AG20443 (cell line): ENCODE measurements at regions not wholly inside any gene's neighbourhood (a gene's known extent, or its start where the extent isn't known, plus 50 kb on each side); places are given as distances from the start of the nearest gene placed in this dataset.
A peak's percentile ranks its signal among the peaks of the same experiment; 100 is the strongest.
"Not testable (repeated sequence)": the region's sequence is repeated elsewhere in the genome, so short reads cannot be mapped to it uniquely, and the experiment has no call there.

Source experiments
- DNase-seq: peaks from one replicate; pipeline ENCODE4 v3.0.0; 2012; ENCODE audit warnings: low spot score, mixed read lengths

DNA sequence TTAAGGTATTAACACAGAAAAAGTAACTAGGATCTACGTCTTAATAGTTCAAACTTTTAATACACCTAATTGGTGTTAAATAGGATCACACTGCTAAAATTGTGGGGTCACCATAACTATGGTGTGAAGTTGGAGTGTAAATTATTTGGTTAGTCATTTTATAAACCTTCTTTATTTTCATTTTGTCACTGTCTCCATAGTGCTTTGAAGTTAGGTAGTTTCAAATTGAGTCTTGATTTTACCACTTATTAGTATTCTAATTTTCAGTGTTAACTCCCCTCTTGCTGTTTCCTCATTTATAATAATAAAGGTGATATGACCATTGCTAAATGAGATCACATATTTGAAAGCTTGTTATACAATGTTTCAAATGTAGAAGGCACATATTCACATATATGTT, 738.1 kb upstream of the CHRM3 start:
- DNase-seq, result no peak

GRCh38 chr1:238647877-238648276, 738.5 kb upstream of the CHRM3 start:
- peak; percentile 40 for DNase-seq

DNA sequence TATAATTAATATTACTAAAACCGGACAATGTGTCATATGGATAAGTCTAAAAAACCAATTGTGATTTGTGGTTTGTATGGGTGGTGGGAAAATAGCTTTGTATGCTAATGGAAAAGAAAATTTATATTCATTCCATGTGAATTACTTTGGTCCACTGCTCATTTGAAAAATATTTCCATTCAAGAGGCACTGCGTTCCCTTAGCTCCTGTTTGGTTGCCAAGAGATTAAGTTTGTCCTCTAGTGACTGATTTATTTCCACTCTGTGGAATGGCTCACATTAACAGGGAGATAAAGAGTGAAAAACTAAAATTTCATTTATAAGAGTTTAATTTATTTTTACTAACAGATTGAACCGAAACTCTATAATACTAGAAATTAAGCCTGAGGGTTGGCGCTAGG, 744.1 kb upstream of the CHRM3 start:
- no peak for DNase-seq

DNA sequence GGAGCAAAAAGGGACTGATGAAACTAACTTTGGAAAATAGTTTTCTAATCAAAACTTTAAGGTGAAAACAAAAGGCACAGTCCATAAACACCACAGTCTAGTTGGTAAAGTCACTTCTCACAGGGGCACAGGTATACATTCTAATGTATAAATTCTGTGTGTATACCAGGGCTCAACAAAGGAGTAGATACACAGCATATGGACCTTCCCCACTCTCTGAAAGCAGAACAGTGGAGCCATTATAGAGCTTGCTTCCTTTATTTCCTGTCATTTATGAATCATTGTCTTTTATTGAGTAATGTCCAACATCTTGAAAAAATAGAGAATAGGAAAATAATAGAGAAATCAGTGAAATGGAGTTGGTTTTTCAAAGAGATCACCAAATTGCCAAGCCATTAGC, 746.5 kb upstream of the CHRM3 start:
- DNase-seq, result no peak

GRCh38 chr1:238628110-238628509, 737.4 kb upstream of the ZP4 start:
- no peak for DNase-seq

GRCh38 chr1:238624776-238625175, 734.1 kb upstream of the ZP4 start:
- DNase-seq, result no peak

DNA sequence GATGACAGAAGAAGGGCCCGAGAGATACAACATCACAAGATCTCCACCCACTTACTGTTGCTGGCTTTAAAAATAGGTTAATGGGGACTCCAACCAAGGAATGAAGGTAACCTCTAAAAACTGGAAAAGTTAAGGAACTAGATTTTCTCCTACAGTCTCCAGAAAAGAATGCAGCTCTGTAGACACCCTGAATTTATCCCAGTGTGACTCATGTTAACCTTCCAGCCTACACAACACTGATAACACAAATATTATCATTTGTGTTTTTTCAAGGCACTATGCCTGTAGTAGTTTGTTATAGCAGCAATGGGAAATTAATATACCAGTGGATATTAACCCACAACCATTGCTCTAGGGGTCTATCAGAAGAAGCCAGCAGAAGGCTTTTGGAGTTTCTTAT, 730.7 kb upstream of the ZP4 start:
- DNase-seq, result no peak

DNA sequence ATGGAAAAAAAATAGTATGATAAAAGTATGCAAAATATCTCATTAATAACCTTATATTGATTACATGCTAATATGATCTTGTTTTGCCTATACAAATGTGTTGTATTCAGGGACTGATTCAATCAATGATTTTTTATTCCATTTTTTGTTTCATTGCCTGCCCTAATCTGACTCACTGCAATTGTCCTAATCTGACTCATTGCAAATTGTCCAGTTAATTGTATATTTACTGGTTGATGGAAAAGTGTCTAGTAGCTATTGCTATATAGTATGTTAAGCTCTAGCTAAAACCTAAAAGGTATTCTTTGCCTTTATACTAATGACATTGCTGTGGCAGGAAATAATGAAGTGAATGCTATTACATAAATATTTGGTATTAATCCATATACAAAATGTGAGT, 728.9 kb upstream of the ZP4 start:
- no peak for DNase-seq

- no peak for DNase-seq
Measured at GRCh38 chr1:238611406-238611805, 720.7 kb upstream of the ZP4 start.

- no peak for DNase-seq
Measured at GRCh38 chr1:238608144-238608543, 717.4 kb upstream of the ZP4 start.

DNA sequence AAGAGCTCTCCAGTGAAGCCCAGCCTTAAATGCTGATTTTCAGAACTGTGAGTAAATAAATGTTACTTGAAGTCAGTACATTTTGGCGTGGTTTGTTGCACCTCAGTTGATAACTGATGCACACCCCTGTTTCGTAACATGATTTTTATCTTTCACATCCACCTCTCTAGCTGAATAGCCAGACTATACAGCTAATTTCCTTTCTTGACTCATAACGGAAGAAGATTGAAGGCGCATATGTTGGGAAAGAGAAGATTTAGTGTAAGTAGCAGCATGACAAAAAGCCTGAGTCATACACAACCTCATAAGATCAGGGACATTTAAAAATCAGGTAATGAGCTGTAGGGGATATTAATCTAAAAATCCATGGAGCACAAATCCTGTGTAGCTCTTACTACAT, 716.2 kb upstream of the ZP4 start:
- DNase-seq, result no peak

- no peak for DNase-seq
Measured at GRCh38 chr1:238606457-238606856, 715.7 kb upstream of the ZP4 start.

DNA sequence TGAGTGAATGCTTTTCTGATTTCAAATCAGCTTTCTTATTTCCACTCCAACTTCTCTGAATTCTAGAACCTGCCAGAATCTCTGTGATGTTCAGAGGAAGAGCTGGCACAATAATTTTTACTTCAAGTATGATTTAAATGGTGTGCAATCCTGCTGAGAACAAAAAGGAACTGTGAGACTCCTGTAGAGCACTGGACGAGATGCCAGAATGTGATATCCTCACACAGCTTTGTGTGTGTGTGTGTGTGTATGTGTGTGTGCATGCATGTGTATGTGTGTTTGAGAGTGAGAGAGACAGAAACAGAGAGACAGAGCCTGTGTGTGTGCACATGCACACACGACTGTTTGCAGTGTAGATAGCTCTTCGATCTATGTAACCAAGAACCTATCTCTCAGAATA, 713.6 kb upstream of the ZP4 start:
- DNase-seq, result no peak

- DNase-seq, result not testable (repeated sequence)
Measured at GRCh38 chr1:238601604-238602003, 710.9 kb upstream of the ZP4 start.

DNA sequence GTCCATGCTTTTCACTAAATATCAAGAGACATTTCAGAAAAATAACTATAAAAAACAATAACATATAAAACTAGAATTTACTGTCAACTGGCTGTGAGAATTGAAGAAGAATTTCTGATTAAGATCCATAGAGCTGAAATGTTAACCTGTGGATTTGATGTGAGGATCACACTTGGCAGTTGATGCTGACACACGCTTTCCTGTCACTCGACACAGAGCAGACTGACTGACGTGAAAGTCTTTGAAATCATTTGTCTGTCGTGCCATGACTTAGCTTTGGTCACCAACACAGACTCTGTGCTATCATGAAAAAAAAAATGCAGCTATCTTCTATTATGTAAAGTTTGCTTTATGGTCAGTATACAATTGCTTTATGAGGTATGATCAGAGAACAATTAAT, 706.0 kb upstream of the ZP4 start:
- no peak for DNase-seq

DNA sequence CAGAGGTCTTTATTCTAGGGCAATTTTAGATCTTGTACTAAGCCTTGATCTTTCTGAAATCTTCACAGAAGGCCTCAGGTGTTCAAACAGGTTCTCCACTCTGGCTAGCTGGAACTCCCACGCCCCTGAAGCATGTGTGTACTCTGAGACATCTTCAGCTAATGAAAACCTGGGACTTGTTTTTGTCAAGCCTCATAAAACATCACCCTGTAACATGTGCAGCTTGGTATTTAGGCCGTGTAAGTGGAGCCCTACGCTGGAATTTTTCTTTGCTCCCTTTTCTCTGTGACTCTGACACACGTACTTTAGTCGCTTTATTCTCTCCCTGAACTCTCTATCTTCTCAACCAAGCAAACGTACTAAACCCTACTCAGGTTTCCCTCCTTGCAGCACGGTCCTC, 701.9 kb upstream of the ZP4 start:
- DNase-seq, result no peak

DNA sequence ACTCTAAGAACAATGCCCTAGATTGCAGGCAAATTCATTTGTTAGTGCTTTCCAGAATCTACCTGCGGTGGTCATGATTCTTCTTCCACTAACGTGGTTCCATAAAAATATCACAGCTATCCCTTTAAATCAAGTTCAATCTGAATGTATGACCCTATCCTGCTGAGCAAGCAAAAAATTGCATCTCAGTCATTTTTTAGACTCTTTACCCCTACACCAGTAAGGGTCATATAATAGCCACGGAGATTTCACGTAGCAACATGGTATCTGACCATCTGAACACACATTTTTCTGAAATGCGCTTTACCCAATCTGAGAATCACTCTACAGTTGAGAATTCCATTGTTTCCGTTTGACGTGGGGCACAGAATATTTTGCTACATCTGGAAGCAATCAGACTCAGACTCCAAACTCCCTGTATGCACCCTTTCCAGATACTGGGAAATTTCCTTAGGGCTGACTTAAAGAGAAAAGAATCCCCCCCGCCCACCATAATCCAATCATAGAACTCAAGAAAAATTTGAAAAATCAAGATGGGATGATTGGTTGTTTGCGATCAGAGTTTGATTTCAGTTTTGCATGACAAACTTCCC, 699.2 kb upstream of the ZP4 start:
- DNase-seq, result peak; percentile 7

- no peak for DNase-seq
Measured at GRCh38 chr1:238582816-238583215, 692.1 kb upstream of the ZP4 start.

DNA sequence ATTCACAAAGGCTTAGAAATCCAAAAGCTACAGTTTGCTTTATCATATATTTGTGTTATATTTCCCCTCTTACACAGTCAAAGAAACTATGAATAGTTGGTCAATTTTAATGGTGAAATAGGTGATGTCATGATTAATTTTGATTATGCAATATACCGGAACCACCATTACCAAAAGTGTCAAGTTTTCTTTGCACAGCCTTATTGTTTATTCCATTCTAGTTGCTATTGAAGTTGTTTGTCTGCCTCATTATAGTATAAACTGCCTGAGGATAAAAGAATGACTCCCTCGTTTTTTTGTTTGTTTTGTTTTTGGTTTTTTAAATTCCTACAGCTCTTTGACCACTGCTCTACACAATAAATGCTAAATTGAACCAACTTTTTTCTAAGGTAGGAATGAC, 690.6 kb upstream of the ZP4 start:
- DNase-seq, result no peak

GRCh38 chr1:238568735-238569134, 678.0 kb upstream of the ZP4 start:
- DNase-seq, result no peak

GRCh38 chr1:238562341-238562740, 671.6 kb upstream of the ZP4 start:
- no peak for DNase-seq

DNA sequence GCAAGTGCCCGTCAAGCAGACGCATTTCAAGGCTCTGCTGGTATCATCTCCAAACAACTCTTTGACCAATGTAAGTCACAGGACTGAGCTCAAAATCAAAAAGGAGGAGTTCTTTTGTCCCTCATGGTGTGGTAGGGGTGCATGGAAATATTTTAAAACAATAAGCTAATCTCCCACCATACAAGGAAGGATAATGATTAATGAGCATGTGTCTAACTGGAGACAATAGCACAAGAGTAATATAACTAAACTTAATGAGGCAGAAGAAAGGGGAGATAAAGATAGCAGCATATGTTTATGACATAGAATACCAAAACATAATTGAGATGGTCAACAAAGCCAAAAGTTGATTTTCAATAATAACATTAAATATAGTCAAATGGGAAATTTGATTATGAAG, 668.0 kb upstream of the ZP4 start:
- no peak for DNase-seq

- no peak for DNase-seq
Measured at GRCh38 chr1:238558156-238558555, 667.4 kb upstream of the ZP4 start.

- DNase-seq, result no peak
Measured at GRCh38 chr1:238552271-238552670, 661.5 kb upstream of the ZP4 start.

DNA sequence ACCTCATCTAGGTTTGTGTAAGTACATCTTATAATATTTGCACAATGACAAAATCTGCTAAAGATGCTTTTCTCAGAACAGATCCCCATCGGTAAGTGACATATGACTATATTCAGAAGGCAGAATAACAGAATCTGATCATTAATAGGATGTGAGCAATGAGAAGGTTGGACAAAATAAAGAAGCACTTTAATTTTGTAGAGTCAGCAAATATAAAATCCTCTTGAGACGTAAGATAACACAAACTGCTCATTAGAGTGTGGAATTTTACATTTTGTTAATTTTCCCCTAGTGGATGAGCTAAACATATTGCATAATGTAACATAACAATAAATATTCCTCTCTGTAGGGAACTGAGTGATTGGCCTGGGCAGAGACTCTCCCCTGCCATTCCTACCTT, 658.4 kb upstream of the ZP4 start:
- DNase-seq, result no peak
